Common myeloid progenitor, CD34-positive (primary cell): ENCODE measurements at regions not wholly inside any gene's neighbourhood (a gene's known extent, or its start where the extent isn't known, plus 50 kb on each side); places are given as distances from the start of the nearest gene placed in this dataset.
"Not testable (repeated sequence)": the region's sequence is repeated elsewhere in the genome, so short reads cannot be mapped to it uniquely, and the experiment has no call there.

ENCODE experiments used
- CTCF ChIA-PET: fragments of 350-600 bp; sonication (Branson Sonifier 250); formaldehyde crosslinking; loops from one replicate; lab custom pipeline; 2021; ENCODE audit warnings: antibody characterized with exemption; lab: Charles Lee
- POLR2A ChIA-PET: fragments of 350-600 bp; sonication (Branson Sonifier 250); formaldehyde crosslinking; loops from one replicate; lab custom pipeline; 2021; ENCODE audit warnings: antibody characterized with exemption; lab: Charles Lee
- DNase-seq, 3 donors: peaks; one replicate each; pipeline versions ENCODE4 v3.0.0 to v3.0.0-alpha.2; 2013
- H3K27ac ChIP-seq, 2 experiments: 1 replicate in 1 of 2; 2 replicates in 1 of 2; pipeline ENCODE4 v1.7.0; 2013; ENCODE audit warnings: inconsistent platforms in 2 of 2, low read length in 2 of 2, mild to moderate bottlenecking in 2 of 2, low read depth in 1 of 2, moderate library complexity in 1 of 2; ENCODE audit not compliant: severe bottlenecking in 2 of 2, insufficient read depth in 1 of 2, poor library complexity in 1 of 2
- H3K27me3 ChIP-seq, 5 experiments: replicated peaks in 2 of 5; 1 replicate in 3 of 5; 2 replicates in 2 of 5; pipeline versions ENCODE4 v1.6.1 to v1.7.0; 2013; ENCODE audit warnings: low read length in 4 of 5, mild to moderate bottlenecking in 2 of 5, moderate library complexity in 2 of 5, inconsistent platforms in 1 of 5; ENCODE audit not compliant: insufficient read depth in 5 of 5, control insufficient read depth in 4 of 5
- H3K36me3 ChIP-seq, 4 experiments: 1 replicate in 2 of 4; 2 replicates in 2 of 4; pipeline versions ENCODE4 v1.6.1 to v1.7.0; 2013; ENCODE audit warnings: low read length in 3 of 4, control low read depth in 1 of 4, mild to moderate bottlenecking in 1 of 4; ENCODE audit not compliant: control insufficient read depth in 4 of 4, insufficient read depth in 4 of 4
- H3K4me1 ChIP-seq, 4 experiments: 1 replicate in 3 of 4; 2 replicates in 1 of 4; pipeline versions ENCODE4 v1.6.1 to v1.7.1; 2013; ENCODE audit warnings: low read length in 3 of 4, mild to moderate bottlenecking in 3 of 4, control low read depth in 1 of 4, inconsistent platforms in 1 of 4, moderate library complexity in 1 of 4; ENCODE audit not compliant: control insufficient read depth in 4 of 4, insufficient read depth in 4 of 4; ENCODE audit errors: control extremely low read depth in 1 of 4
- H3K4me3 ChIP-seq, 7 experiments: 1 replicate in 4 of 7; 2 replicates in 3 of 7; pipeline versions ENCODE4 v1.5.1 to v1.7.0; 2013; ENCODE audit warnings: mild to moderate bottlenecking in 7 of 7, low read length in 6 of 7, moderate library complexity in 6 of 7, inconsistent platforms in 2 of 7, low read depth in 2 of 7, control low read depth in 1 of 7; ENCODE audit not compliant: insufficient read depth in 4 of 7, control insufficient read depth in 1 of 7; ENCODE audit errors: extremely low read depth in 1 of 7
- H3K9me3 ChIP-seq, 5 experiments: 1 replicate in 4 of 5; 2 replicates in 1 of 5; pipeline versions ENCODE4 v1.6.1 to v1.7.1; 2013; ENCODE audit warnings: low read length in 4 of 5, mild to moderate bottlenecking in 2 of 5, inconsistent platforms in 1 of 5, low read depth in 1 of 5, moderate library complexity in 1 of 5; ENCODE audit not compliant: control insufficient read depth in 4 of 5, insufficient read depth in 2 of 5; ENCODE audit errors: control extremely low read depth in 1 of 5
- WGBS: methylation state at CpG from one replicate; pipeline ENCODE4 v1.1.5; 2013; ENCODE audit not compliant: insufficient coverage; 5-methylcytosine and 5-hydroxymethylcytosine counted together

DNA sequence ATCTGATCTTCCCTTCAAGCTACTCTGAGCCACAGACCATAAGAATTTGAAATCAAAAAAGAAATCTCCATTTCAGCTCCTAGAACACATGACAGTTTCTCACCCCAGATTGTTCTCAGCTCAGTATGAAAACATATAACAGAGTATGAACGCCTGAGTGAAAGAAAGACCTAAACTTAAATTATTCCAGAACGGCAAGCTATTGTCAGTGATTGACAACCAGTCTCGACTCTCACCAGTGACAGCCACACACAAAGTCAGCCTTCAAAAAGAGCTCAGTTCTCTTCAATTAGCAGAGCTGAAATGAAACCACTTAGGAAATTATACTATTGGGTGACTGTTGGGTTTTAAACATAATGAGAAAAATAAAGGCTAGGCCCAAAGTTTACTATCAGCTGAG is 312.8 kb downstream of the OMA1 start:
- ChIA-PET CTCF (no interaction called here), POLR2A (no interaction called here)
- no peaks in the 10 kb centered on the region for H3K9me3 ChIP-seq
- DNase-seq, result no peak
- H3K4me1 ChIP-seq, result no peaks in the 10 kb centered on the region
- no peak overlapping the region for H3K4me3 ChIP-seq
- no peak overlapping the region for H3K27ac ChIP-seq
- 95% methylated on average over 3 of the region's 3 CpGs for WGBS
- H3K27me3 ChIP-seq, result peaks cover 0 to 7% (median 0%) of the 10 kb centered on the region in 5 experiments
- H3K36me3 ChIP-seq, result no peaks in the 10 kb centered on the region

DNA sequence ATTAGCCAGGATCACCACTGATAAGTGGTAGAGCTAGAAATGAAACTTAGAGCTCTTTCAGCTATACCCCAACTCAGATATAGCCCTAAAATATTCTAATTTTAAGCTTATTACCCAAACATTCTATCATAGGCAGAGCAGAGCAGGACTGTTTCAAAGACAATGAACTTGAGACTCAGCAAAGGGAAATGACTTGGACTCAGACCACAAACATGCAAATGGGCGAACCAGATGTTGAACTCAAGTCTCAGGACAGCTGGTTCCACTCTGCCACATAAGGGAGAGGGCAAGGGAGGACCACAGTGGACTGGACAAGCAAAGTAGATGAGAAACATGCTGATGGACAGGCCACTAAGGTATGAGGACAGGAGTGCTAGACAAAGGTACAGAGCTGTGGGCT is 315.3 kb downstream of the OMA1 start:
- H3K4me1 ChIP-seq, result no peaks in the 10 kb centered on the region
- no peaks in the 10 kb centered on the region for H3K9me3 ChIP-seq
- ChIA-PET POLR2A (interaction anchor here (1.1 kb wide), 1 partner anchor 9 kb away, joined by 3 read pairs; no protein-coding TSS in a partner anchor), CTCF (no interaction called here)
- no peak overlapping the region for H3K27ac ChIP-seq
- H3K27me3 ChIP-seq, result peaks cover 0 to 6% (median 0%) of the 10 kb centered on the region in 5 experiments
- 91% methylated on average over 1 of the region's 1 CpG for WGBS
- H3K4me3 ChIP-seq, result no peak overlapping the region
- H3K36me3 ChIP-seq, result no peaks in the 10 kb centered on the region
- DNase-seq, result no peak

DNA sequence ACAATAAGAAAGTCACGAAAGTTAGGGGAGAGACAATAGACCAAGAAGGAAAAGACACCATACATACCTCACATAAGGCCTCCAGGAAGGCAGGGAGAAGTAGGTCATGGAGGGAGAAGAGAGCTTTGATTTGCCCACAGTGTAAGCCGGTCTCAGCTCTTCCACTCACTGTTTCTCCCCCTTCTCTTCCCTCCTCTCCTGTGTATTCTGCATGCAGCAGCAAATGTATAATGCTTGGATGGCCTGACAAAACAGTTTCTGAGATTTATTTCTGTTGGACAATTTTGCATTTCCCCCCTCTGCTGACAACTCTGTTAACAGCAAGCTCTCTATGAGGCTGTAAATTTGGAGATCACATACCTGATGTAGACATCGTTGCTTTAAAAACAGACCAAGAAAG is 318.9 kb downstream of the OMA1 start:
- H3K36me3 ChIP-seq, result no peaks in the 10 kb centered on the region
- H3K9me3 ChIP-seq, result no peaks in the 10 kb centered on the region
- H3K4me3 ChIP-seq, result no peak overlapping the region
- WGBS, result 85% methylated on average over 1 of the region's 3 CpGs
- H3K4me1 ChIP-seq, result no peaks in the 10 kb centered on the region
- ChIA-PET POLR2A (no interaction called here), CTCF (no interaction called here)
- H3K27ac ChIP-seq, result no peak overlapping the region
- no peak for DNase-seq
- peaks cover 0 to 6% (median 0%) of the 10 kb centered on the region in 5 experiments for H3K27me3 ChIP-seq

GRCh38 chr1:58223522-58223921 is 323.0 kb downstream of the OMA1 start:
- POLR2A ChIA-PET, result no interaction called here
- no CpG with 5 or more reads among the region's 4 CpGs for WGBS
- DNase-seq, result no peak
- CTCF ChIA-PET, result no interaction called here
- no peak overlapping the region for H3K27ac ChIP-seq
- H3K36me3 ChIP-seq, result no peaks in the 10 kb centered on the region
- H3K27me3 ChIP-seq, result no peaks in the 10 kb centered on the region
- no peaks in the 10 kb centered on the region for H3K9me3 ChIP-seq
- no peak overlapping the region for H3K4me3 ChIP-seq
- H3K4me1 ChIP-seq, result no peaks in the 10 kb centered on the region

DNA sequence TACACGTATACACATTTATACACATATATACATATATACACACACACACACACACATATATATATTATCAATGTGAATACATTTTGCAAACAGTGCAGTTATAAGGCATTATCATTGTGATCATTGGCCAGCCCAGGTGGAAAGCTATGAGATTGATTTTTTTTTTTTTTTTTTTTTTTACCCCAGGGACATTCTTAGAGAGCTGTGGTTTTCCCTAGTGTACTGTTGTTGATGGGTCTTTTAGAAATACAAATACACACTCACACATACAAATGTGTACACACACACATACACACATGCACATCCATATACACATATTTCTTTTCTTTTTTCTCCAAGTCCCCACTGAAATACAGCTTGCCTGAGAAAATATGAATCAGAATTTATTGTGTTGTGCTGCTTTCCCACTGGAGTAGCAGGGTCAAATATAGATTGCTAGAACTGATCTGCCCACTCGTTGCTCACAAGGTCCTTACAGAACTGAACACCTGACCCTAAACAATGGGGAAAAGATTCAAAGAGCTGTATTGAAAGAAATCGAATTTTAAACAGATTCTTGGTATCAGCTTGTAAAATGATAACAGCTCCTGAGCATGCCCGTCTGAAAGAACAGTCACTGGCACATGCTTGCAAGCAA is 325.6 kb downstream of the OMA1 start:
- H3K4me3 ChIP-seq, result no peak overlapping the region
- no peaks in the 10 kb centered on the region for H3K36me3 ChIP-seq
- 97% methylated on average over 3 of the region's 4 CpGs for WGBS
- H3K27ac ChIP-seq, result no peak overlapping the region
- CTCF ChIA-PET, result no interaction called here
- POLR2A ChIA-PET, result no interaction called here
- no peaks in the 10 kb centered on the region for H3K27me3 ChIP-seq
- no peak for DNase-seq
- H3K4me1 ChIP-seq, result no peaks in the 10 kb centered on the region
- no peaks in the 10 kb centered on the region for H3K9me3 ChIP-seq

DNA sequence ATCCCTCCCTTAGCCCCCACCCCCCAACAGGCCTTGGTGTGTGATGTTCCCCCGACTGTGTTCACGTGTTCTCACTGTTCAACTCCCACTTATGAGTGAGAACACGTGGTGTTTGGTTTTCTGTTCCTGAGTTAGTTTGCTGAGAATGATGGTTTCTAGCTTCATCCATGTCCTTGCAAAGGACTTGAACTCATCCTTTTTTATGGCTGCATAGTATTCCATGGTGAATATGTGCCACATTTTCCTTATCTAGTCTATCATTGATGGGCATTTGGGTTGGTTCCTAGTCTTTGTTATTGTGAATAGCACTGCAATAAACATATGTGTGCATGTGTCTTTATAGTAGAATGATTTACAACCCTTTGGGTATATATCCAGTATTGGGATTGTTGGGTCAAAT is 330.4 kb downstream of the OMA1 start:
- POLR2A ChIA-PET, H3K4me3 ChIP-seq, DNase-seq, H3K4me1 ChIP-seq, CTCF ChIA-PET, H3K9me3 ChIP-seq, H3K27ac ChIP-seq, H3K36me3 ChIP-seq, H3K27me3 ChIP-seq: not testable (repeated sequence)
- WGBS, result 100% methylated on average over 2 of the region's 3 CpGs

- no peaks in the 10 kb centered on the region for H3K36me3 ChIP-seq
- DNase-seq, result no peak
- POLR2A ChIA-PET, result no interaction called here
- no peaks in the 10 kb centered on the region for H3K9me3 ChIP-seq
- CTCF ChIA-PET, result no interaction called here
- peaks cover 0 to 2% (median 0%) of the 10 kb centered on the region in 5 experiments for H3K27me3 ChIP-seq
- no peak overlapping the region for H3K4me3 ChIP-seq
- 100% methylated on average over 1 of the region's 1 CpG for WGBS
- H3K27ac ChIP-seq, result no peak overlapping the region
- no peaks in the 10 kb centered on the region for H3K4me1 ChIP-seq
Measured at GRCh38 chr1:58214674-58215073, 331.9 kb downstream of the OMA1 start.
